NOMO-1 (cell line): ENCODE measurements at regions not wholly inside any gene's neighbourhood (a gene's known extent, or its start where the extent isn't known, plus 50 kb on each side); places are given as distances from the start of the nearest gene placed in this dataset.

Experiments used
- DNase-seq, 2 experiments: peaks; one replicate each; lab custom pipeline; 2025; ENCODE audit not compliant: unreplicated experiment in 2 of 2; lab: John Stamatoyannopoulos, UW

DNA sequence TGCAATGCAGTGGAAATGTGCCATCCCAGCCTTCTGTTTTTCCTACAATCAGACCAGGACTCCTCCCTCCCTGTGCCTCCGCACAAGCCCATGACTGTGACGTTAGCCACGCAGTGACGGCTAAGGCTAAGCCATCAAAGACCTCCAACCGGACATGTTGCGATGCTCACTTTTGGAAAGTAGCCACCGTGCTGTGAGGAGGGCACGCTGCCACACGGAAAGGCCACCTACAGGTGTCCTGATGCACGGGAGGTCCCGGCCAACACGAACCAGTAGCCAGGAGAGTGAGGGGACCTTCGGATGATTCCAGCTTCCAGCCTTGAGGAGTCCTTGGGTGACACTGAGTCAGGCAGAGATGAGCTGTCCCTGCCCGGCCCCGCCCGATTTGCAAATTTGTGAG lies 53.9 kb downstream of the FOXL1 start:
- no peak for DNase-seq

GRCh38 chr16:86632944-86633343 lies 54.6 kb downstream of the FOXL1 start:
- no peak for DNase-seq

DNA sequence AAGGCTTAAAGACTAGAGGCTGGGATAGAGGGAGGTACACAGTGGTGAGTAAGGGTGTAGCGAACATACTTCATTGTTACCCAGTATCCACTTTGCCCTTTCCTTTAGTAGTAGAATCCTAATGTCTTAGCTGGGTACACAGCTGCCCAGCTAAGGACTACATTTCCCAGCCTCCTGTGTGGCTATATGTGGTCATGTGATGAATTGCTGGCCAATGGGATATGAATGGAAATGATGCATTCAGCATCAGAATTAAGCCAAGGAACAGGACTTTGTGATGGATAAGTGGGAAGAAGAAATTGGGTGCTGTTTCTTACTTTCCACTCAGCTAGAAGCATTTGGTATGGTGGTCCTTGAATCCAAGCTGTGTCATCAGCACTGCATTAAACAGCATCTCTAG lies 55.9 kb downstream of the FOXL1 start:
- no peak for DNase-seq

- no peak for DNase-seq
These were observed 57.0 kb downstream of the FOXL1 start for GRCh38 chr16:86635176-86635876.

DNA sequence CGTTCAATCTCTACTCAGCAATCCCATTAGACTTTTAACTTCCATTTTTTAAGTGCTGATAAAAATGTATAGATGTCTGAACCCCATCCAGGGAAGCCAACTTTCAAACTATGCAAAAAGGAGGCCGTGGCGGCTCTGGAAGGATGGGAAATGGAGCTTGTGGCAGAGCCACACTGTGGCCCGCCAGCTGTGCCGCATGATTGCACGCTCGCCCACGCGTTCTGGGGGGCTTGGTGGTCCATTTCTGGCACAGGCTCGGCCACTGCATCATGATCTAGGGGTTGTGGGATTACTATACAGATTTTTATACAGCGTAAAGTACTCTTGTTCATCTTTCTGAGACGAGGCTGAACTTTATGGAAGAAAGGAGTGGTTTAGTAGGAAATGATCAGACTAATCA lies 57.6 kb downstream of the FOXL1 start:
- DNase-seq: no peak

- DNase-seq: no peak
These were observed 59.4 kb downstream of the FOXL1 start for GRCh38 chr16:86637744-86638143.

DNA sequence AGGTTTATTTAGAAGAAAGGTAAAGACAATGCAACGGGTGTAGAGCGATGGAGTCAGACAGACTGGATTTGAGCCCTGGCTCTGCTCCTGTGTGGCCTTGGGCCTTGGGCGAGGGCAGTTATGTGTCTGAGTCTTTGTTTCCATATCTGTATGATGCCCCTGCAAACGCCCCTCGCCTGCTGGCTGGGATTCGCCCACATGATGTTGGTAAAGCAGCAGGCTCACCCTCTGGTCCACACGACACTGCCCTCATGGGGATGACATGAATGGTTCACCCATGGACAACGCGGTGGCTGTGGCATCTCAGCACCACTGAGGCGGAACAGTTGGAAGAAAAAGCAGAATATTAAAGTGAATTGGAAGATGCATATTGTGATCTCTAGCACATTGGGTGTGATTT lies 60.3 kb downstream of the FOXL1 start:
- DNase-seq: no peak

DNA sequence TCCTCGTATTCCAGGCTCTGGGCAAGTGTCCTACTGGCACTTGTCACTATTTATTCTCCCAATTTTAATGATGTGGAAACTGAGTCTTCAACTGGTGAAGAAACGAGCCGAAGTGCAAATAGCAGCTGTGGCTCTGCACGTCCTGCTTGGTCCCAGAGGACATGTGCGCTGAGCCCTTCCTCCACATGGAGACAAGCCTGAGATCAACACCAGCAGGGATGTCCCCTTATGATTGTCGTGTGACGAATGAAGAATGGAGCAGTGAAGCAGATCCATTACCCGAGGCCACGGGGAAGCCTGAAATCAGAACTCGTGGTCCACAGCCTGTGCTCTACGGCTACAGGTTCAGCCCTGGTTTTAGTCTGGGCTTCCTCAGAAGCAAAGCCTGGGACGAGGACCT lies 61.0 kb downstream of the FOXL1 start:
- no peak for DNase-seq

GRCh38 chr16:86640265-86640843 lies 62.0 kb downstream of the FOXL1 start:
- no peak for DNase-seq

DNA sequence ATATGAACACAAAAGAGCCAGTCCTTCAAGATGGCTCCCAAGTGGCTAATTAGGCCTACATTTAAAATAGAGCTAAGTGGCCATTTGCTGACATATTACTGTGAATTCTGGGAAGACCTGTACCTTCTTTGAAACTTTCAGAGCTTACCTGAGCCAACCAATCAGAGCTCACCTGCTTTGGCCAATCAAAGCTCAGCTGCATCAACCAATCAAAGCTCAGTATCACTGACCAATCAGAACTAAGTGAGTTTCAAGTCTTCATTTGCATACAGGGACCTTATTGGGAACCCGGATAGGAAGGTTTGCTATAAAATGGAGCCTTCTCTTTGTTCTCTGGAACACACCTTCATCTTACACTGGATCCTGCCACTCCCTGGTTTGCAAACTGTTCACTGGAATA lies 63.7 kb downstream of the FOXL1 start:
- no peak for DNase-seq

GRCh38 chr16:86643671-86644070 lies 65.3 kb downstream of the FOXL1 start:
- no peak for DNase-seq

GRCh38 chr16:86647561-86647960 lies 69.2 kb downstream of the FOXL1 start:
- DNase-seq: no peak

- no peak for DNase-seq
These were observed 71.5 kb downstream of the FOXL1 start for GRCh38 chr16:86649875-86650274.

- no peak for DNase-seq
These were observed 72.8 kb downstream of the FOXL1 start for GRCh38 chr16:86651013-86651627.

DNA sequence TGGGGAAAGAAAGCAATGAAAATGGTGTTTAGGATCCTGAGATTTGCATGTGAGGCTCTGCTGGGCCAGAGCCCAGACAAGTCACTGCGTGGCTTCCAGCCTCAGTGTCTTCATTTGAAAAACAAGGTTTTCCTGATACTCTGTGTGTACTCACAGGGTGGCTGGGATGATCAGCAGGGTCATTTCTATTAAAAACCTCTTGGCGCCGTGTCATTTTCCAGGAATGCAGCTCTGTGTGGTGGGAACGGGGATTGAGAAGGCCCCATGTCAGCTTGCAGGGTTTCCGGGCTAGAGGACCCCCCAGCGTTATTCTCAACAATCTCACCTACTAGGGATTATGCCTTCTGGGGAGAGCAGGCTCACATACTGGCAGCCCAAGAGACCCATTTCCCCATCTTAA lies 73.5 kb downstream of the FOXL1 start:
- DNase-seq: no peak

DNA sequence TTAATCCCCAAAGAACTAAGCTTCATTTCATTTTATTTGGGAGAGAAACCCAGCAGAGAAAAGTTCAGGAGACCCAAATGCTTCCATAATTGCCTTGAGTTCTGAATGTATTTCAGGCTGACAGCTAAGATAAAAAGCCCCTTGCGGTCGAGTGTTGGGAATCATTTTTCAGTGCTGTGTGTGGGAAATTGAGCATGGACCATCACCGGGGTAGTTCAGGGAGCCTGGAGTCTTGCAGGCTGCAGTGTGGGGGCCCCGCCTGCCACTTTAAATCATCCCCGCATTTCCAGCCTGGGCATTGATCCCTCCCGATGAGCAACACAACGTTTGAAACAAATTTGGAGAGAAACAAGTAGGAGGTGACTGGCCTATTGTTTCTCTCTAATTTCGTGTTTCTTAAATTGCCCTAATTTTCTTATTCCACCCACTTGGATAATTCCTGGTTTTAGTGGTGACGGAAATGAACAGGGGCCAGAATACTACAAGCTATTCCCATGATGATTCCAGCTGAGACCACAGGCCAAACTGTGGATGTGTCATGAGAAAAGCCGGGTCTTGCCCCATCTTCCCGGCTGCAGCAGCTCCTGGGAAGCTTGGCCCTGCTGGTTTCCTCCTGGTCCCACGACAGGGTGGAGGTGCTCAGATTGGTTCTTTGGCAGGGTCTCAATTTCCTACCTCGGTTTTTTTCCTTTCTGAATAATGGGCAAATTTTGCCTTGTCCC lies 75.1 kb downstream of the FOXL1 start:
- DNase-seq: no peak

DNA sequence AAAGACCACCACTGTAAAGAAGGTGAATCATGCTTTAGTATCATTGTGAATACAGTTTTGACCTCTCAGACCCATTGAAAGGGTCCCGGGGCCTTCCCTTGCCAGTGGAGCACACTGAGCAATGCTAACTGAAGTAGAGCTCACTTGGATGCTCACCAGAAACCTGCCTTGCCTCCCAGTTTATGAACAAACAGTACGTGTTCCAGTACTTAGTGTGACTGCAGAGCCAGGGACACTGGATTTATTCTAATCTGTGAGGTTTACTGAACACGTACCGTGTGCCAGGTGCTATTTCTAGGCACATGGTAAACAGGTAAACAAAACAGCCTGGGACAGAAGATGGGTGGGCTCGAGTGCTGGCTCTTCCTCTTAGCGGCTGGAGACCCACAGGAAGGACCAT lies 79.6 kb downstream of the FOXL1 start:
- no peak for DNase-seq

DNA sequence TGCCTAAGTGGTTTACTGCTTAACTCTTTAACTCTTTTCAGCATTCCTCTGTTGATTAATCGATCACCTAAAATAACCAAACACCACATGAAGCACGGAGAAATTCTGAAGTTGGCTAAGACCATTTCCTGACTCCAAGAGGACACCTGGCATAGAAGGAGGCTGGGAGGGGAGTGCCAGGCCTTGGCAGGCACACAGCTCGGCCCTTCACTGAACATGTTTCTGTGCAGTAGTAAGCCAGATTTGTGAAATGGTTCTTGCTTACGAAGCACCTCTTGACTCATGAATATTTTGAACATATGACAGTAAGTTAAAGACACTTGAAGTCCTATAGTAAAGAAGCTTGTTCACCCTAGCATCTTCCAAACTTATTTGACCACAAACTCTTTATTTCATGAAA lies 82.3 kb downstream of the FOXL1 start:
- DNase-seq: no peak

GRCh38 chr16:86661706-86662105 lies 83.4 kb downstream of the FOXL1 start:
- DNase-seq: no peak

- no peak for DNase-seq
These were observed 83.8 kb downstream of the FOXL1 start for GRCh38 chr16:86662195-86662594.

DNA sequence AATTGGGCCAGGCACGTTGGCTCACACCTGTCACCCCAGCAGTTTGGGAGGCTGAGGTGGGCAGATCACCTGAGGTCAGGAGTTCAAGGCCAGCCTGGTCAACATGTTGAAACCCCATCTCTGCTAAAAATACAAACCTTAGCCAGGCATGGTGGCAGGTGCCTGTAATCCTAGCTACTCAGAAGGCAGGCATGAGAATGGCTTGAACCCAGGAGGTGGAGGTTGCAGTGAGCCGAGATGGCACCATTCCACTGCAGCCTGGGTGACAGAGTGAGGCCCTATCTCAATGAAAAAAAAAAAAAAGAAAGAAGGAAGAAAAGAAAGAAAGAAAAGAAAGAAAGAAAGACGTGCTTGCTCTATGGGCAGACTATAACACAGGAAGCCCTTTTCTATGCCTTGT lies 84.4 kb downstream of the FOXL1 start:
- DNase-seq: no peak
